SK-N-SH treated with all-trans-retinoic acid at 6 μM for 48 hours (cell line): ENCODE measurements at regions not wholly inside any gene's neighbourhood (a gene's known extent, or its start where the extent isn't known, plus 50 kb on each side); places are given as distances from the start of the nearest gene placed in this dataset.

Source experiments
- ATAC-seq: fragments of 200-7000 bp; cut with Tn5 transposase; 3 replicates; pipeline ENCODE4 v1.9.1; 2020; ENCODE audit warnings: mild to moderate bottlenecking, moderate library complexity
- ARNTL ChIP-seq: fragments of 450-650 bp; formaldehyde crosslinking; IDR thresholded peaks from 2 replicates; pipeline ENCODE4 v1.5.0; 2020; ENCODE audit warnings: low read depth, mild to moderate bottlenecking, moderate library complexity, borderline replicate concordance
- BACH2 ChIP-seq: fragments of 250-450 bp; sonication (Bioruptor Pico); IDR thresholded peaks from 2 replicates; pipeline ENCODE4 v1.9.0; 2021; ENCODE audit warnings: mild to moderate bottlenecking, borderline replicate concordance
- CREB5 ChIP-seq: fragments of 250-450 bp; sonication (Bioruptor Pico); IDR thresholded peaks from 2 replicates; pipeline ENCODE4 v1.5.1; 2020; ENCODE audit warnings: low read depth, mild to moderate bottlenecking, moderate library complexity
- CSDC2 ChIP-seq: fragments of 250-450 bp; sonication (Bioruptor Pico); IDR thresholded peaks from 2 replicates; pipeline ENCODE4 v1.5.0; 2020; ENCODE audit warnings: mild to moderate bottlenecking, moderate library complexity
- CSRNP3 ChIP-seq: fragments of 250-450 bp; sonication (Bioruptor Pico); IDR thresholded peaks from 2 replicates; pipeline ENCODE4 v1.5.1; 2021; ENCODE audit warnings: mild to moderate bottlenecking, moderate library complexity
- ESRRG ChIP-seq: fragments of 250-450 bp; sonication (Bioruptor Pico); IDR thresholded peaks from 2 replicates; pipeline ENCODE4 v1.6.1; 2021; ENCODE audit warnings: mild to moderate bottlenecking
- GLIS3 ChIP-seq: fragments of 250-450 bp; sonication (Bioruptor Pico); IDR thresholded peaks from 2 replicates; pipeline ENCODE4 v1.5.0; 2020; ENCODE audit warnings: mild to moderate bottlenecking, moderate library complexity
- ISL1 ChIP-seq: fragments of 250-450 bp; sonication (Bioruptor Pico); IDR thresholded peaks from 2 replicates; pipeline ENCODE4 v2.1.2; 2022; ENCODE audit warnings: mild to moderate bottlenecking, moderate library complexity
- OSR1 ChIP-seq: fragments of 250-450 bp; sonication (Bioruptor Pico); IDR thresholded peaks from 2 replicates; pipeline ENCODE4 v1.8.0; 2022; ENCODE audit warnings: moderate library complexity, mild to moderate bottlenecking, inconsistent platforms
- PATZ1 ChIP-seq: fragments of 250-450 bp; sonication (Bioruptor Pico); IDR thresholded peaks from 2 replicates; pipeline ENCODE4 v1.8.0; 2020; ENCODE audit warnings: mild to moderate bottlenecking, moderate library complexity, borderline replicate concordance
- PPARA ChIP-seq: fragments of 250-450 bp; sonication (Bioruptor Pico); IDR thresholded peaks from 2 replicates; pipeline ENCODE4 v1.5.0; 2020; ENCODE audit warnings: mild to moderate bottlenecking, borderline replicate concordance
- RARB ChIP-seq: fragments of 250-450 bp; sonication (Bioruptor Pico); IDR thresholded peaks from 2 replicates; pipeline ENCODE4 v1.8.0; 2021; ENCODE audit warnings: mild to moderate bottlenecking, moderate library complexity
- SNAI2 ChIP-seq: fragments of 250-450 bp; sonication (Bioruptor Pico); IDR thresholded peaks from 2 replicates; pipeline ENCODE4 v1.5.0; 2020; ENCODE audit warnings: mild to moderate bottlenecking, moderate library complexity
- TCF4 ChIP-seq: fragments of 250-450 bp; sonication (Bioruptor Pico); IDR thresholded peaks from 2 replicates; pipeline ENCODE4 v1.8.0; 2021; ENCODE audit warnings: mild to moderate bottlenecking, moderate library complexity, borderline replicate concordance
- TOX ChIP-seq: fragments of 250-450 bp; sonication (Bioruptor Pico); IDR thresholded peaks from 2 replicates; pipeline ENCODE4 v1.8.0; 2021; ENCODE audit warnings: mild to moderate bottlenecking, moderate library complexity, borderline replicate concordance
- ZC3H10 ChIP-seq: fragments of 250-450 bp; sonication (Bioruptor Pico); IDR thresholded peaks from 2 replicates; pipeline ENCODE4 v1.5.1; 2021; ENCODE audit warnings: mild to moderate bottlenecking, moderate library complexity
- ZFP3 ChIP-seq: fragments of 250-450 bp; sonication (Bioruptor Pico); IDR thresholded peaks from 2 replicates; pipeline ENCODE4 v1.5.0; 2020; ENCODE audit warnings: mild to moderate bottlenecking, moderate library complexity
- ZFP30 ChIP-seq: fragments of 450-650 bp; formaldehyde crosslinking; IDR thresholded peaks from 2 replicates; pipeline ENCODE4 v1.5.0; 2022; ENCODE audit warnings: mild to moderate bottlenecking, moderate library complexity
- ZNF565 ChIP-seq: fragments of 450-650 bp; formaldehyde crosslinking; conservative IDR thresholded peaks from 2 replicates; pipeline ENCODE4 v1.5.0; 2020; ENCODE audit warnings: low read depth, mild to moderate bottlenecking, moderate library complexity
- ZNF70 ChIP-seq: fragments of 450-650 bp; formaldehyde crosslinking; IDR thresholded peaks from 2 replicates; pipeline ENCODE4 v1.5.0; 2020; ENCODE audit warnings: mild to moderate bottlenecking, moderate library complexity
- ZNF8 ChIP-seq: fragments of 450-650 bp; formaldehyde crosslinking; IDR thresholded peaks from 2 replicates; pipeline ENCODE4 v1.5.0; 2020; ENCODE audit warnings: mild to moderate bottlenecking, moderate library complexity
- TF ChIP-seq, protein P1 (sequence below): fragments of 250-450 bp; sonication (Bioruptor Pico); IDR thresholded peaks from 2 replicates; pipeline ENCODE4 v1.5.0; 2020; ENCODE audit warnings: mild to moderate bottlenecking, moderate library complexity
- TF ChIP-seq, protein P2 (sequence below): fragments of 250-450 bp; sonication (Bioruptor Pico); IDR thresholded peaks from 2 replicates; pipeline ENCODE4 v1.8.0; 2021; ENCODE audit warnings: low read depth, mild to moderate bottlenecking, moderate library complexity, borderline replicate concordance

DNA sequence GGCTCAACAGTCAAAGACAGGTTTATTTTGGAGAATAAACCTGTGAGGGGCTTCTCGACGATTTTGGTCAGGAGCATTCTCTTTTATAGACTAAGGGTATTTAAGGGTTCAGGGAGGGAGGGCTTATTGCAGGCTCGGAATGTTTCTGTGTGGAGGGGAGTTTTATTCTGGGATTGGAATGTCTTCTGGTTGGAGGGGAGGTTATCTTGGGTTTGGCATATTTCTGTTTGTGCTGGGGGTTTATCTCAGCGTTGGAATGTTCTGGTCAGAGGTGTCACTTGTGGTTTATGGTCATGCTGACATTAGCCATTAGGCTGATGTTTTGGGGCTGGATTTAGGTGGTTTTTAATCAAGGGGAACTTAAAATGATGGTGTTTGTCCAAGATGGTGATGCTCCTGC lies 103.9 kb downstream of the SUDS3 start:
- TF ChIP-seq ZC3H10 (CRISPR knock-in tag), result no peak
- TF ChIP-seq PPARA (CRISPR knock-in tag), result no peak
- TF ChIP-seq ZNF565, result no peak
- no peak for TF ChIP-seq TOX (CRISPR knock-in tag)
- no peak for TF ChIP-seq SNAI2 (CRISPR knock-in tag)
- no peak for TF ChIP-seq PATZ1 (CRISPR knock-in tag)
- no peak for TF ChIP-seq CREB5 (CRISPR knock-in tag)
- no peak for TF ChIP-seq ZNF8
- TF ChIP-seq ZNF70 (CRISPR knock-in tag), result no peak
- TF ChIP-seq RARB, result no peak
- TF ChIP-seq, protein P1, sequence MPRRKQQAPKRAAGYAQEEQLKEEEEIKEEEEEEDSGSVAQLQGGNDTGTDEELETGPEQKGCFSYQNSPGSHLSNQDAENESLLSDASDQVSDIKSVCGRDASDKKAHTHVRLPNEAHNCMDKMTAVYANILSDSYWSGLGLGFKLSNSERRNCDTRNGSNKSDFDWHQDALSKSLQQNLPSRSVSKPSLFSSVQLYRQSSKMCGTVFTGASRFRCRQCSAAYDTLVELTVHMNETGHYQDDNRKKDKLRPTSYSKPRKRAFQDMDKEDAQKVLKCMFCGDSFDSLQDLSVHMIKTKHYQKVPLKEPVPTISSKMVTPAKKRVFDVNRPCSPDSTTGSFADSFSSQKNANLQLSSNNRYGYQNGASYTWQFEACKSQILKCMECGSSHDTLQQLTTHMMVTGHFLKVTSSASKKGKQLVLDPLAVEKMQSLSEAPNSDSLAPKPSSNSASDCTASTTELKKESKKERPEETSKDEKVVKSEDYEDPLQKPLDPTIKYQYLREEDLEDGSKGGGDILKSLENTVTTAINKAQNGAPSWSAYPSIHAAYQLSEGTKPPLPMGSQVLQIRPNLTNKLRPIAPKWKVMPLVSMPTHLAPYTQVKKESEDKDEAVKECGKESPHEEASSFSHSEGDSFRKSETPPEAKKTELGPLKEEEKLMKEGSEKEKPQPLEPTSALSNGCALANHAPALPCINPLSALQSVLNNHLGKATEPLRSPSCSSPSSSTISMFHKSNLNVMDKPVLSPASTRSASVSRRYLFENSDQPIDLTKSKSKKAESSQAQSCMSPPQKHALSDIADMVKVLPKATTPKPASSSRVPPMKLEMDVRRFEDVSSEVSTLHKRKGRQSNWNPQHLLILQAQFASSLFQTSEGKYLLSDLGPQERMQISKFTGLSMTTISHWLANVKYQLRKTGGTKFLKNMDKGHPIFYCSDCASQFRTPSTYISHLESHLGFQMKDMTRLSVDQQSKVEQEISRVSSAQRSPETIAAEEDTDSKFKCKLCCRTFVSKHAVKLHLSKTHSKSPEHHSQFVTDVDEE (CRISPR knock-in tag), result no peak
- no peak for TF ChIP-seq CSDC2 (CRISPR knock-in tag)
- TF ChIP-seq TCF4, result no peak
- TF ChIP-seq, protein P2, sequence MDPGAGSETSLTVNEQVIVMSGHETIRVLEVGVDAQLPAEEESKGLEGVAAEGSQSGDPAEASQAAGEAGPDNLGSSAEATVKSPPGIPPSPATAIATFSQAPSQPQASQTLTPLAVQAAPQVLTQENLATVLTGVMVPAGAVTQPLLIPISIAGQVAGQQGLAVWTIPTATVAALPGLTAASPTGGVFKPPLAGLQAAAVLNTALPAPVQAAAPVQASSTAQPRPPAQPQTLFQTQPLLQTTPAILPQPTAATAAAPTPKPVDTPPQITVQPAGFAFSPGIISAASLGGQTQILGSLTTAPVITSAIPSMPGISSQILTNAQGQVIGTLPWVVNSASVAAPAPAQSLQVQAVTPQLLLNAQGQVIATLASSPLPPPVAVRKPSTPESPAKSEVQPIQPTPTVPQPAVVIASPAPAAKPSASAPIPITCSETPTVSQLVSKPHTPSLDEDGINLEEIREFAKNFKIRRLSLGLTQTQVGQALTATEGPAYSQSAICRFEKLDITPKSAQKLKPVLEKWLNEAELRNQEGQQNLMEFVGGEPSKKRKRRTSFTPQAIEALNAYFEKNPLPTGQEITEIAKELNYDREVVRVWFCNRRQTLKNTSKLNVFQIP, result no peak
- TF ChIP-seq ESRRG (CRISPR knock-in tag), result no peak
- no peak for TF ChIP-seq ZFP3 (CRISPR knock-in tag)
- no peak for TF ChIP-seq BACH2
- no peak for TF ChIP-seq ISL1
- TF ChIP-seq ZFP30, result no peak
- no peak for TF ChIP-seq ARNTL (CRISPR knock-in tag)
- ATAC-seq, result no peak

GRCh38 chr12:118488034-118488433 lies 111.7 kb downstream of the SUDS3 start:
- ATAC-seq, result no peak
- TF ChIP-seq TOX (CRISPR knock-in tag) (no peak), ARNTL (CRISPR knock-in tag) (no peak), CSRNP3 (CRISPR knock-in tag) (no peak), RARB (no peak), ZNF70 (CRISPR knock-in tag) (no peak), OSR1 (CRISPR knock-in tag) (no peak), GLIS3 (CRISPR knock-in tag) (no peak)

GRCh38 chr12:118493962-118494361 lies 117.6 kb downstream of the SUDS3 start:
- ATAC-seq, result no peak
- TF ChIP-seq ESRRG (CRISPR knock-in tag) (no peak), PPARA (CRISPR knock-in tag) (no peak), PATZ1 (CRISPR knock-in tag) (no peak)
